ENCODE measurements at regions not wholly inside any gene's neighbourhood (a gene's known extent, or its start where the extent isn't known, plus 50 kb on each side); places are given as distances from the start of the nearest gene placed in this dataset.

DNA sequence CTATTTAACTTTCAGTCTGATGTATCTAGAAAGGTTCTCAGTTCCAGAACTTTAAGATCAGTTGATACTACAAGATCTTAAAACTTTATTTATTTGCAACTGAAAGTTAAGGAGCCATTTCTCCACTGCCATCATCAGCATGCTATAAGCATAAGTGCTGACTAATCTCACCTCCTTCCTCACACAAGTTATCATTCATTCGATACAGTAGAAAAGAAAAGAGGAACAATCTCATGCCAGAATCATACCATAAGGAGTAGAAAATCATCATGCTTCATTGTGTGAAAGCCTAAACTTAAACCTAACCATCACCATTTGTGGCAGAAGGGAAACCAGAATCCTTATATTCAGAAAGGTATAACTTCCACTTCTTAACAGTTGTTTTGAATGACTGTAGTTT is 176.6 kb upstream of the NRXN1 start:
- H2AFZ ChIP-seq (ENCODE audit: low read depth, low read length, severe bottlenecking) = no peak overlapping the region
- H3K9me2 ChIP-seq (replicated peaks; ENCODE audit: insufficient read depth, low read length) = no peaks in the 10 kb centered on the region
- no peaks in the 10 kb centered on the region for H3F3A ChIP-seq (ENCODE audit: insufficient read depth)
- no peaks in the 10 kb centered on the region for H4K20me1 ChIP-seq (ENCODE audit: low read depth, low read length)
- H3K9ac ChIP-seq (ENCODE audit: low read length) = no peak overlapping the region
- no peak overlapping the region for H3K27ac ChIP-seq (ENCODE audit: low read depth, low read length)
- no peak for TF ChIP-seq EZH2phosphoT487 (conservative IDR thresholded peaks at IDR 0.05; ENCODE audit: low read length)
- TF ChIP-seq, protein P1, sequence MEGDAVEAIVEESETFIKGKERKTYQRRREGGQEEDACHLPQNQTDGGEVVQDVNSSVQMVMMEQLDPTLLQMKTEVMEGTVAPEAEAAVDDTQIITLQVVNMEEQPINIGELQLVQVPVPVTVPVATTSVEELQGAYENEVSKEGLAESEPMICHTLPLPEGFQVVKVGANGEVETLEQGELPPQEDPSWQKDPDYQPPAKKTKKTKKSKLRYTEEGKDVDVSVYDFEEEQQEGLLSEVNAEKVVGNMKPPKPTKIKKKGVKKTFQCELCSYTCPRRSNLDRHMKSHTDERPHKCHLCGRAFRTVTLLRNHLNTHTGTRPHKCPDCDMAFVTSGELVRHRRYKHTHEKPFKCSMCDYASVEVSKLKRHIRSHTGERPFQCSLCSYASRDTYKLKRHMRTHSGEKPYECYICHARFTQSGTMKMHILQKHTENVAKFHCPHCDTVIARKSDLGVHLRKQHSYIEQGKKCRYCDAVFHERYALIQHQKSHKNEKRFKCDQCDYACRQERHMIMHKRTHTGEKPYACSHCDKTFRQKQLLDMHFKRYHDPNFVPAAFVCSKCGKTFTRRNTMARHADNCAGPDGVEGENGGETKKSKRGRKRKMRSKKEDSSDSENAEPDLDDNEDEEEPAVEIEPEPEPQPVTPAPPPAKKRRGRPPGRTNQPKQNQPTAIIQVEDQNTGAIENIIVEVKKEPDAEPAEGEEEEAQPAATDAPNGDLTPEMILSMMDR (IDR thresholded peaks at IDR 0.05; ENCODE audit: insufficient read depth, low read length, poor library complexity, severe bottlenecking) = no peak
- H3K9me3 ChIP-seq (ENCODE audit: insufficient read depth, low read length) = no peaks in the 10 kb centered on the region
- H3K4me3 ChIP-seq (ENCODE audit: insufficient read depth, low read length, poor library complexity, severe bottlenecking) = no peak overlapping the region
- H3K36me3 ChIP-seq (ENCODE audit: low read length) = no peaks in the 10 kb centered on the region
- H3K79me2 ChIP-seq (ENCODE audit: insufficient read depth, low read length) = no peaks in the 10 kb centered on the region
- H3K27me3 ChIP-seq (ENCODE audit: low read length) = no peaks in the 10 kb centered on the region
- no peak overlapping the region for H3K4me2 ChIP-seq (ENCODE audit: low read depth, low read length, poor library complexity, severe bottlenecking)

DNA sequence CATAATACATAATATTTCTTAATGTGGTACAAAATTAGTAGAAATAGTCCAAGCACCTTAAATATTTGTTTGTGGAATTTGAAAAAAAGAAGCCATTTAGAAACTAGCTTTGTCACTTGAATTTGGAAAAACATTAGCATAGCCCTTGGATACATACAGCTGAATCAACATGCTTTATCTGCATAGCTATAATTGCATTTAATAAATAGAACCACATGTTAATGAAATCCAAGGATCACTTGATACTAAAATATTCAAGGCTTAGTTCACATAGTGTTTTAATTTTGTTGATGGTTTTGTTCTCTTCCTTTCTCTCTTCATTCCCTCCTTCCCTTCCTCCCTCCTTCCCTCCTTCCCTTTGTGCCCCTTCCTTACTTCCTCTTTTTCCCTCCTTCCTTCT is 169.4 kb upstream of the NRXN1 start:
- TF ChIP-seq EZH2phosphoT487 (conservative IDR thresholded peaks at IDR 0.05; ENCODE audit: low read length) = no peak
- TF ChIP-seq, protein P1 (IDR thresholded peaks at IDR 0.05; ENCODE audit: insufficient read depth, low read length, poor library complexity, severe bottlenecking) = no peak

DNA sequence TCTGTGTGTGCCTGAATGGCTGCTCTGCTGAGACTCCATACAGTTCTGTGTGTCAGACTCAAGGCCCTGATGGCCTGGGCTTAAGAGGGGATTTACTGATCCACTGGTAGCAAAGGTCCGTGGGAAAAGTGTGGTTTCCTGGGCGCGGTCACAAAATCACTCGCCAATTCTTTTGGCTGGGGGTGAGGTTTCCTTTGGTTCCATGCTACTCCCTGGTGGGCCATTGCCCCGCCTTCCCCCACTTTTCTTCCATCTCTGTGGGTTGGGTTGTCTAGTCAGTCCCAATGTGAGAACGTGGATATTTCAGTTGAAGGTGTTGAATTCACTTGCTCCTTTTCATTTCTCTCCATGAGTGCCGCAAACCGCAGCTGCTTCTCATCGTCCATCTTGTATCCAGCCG is 162.7 kb upstream of the NRXN1 start:
- Histone ChIP-seq H4K20me1 (ENCODE audit: low read depth, low read length) (no peaks in the 10 kb centered on the region), H3K36me3 (ENCODE audit: low read length) (no peaks in the 10 kb centered on the region), H3K4me3 (ENCODE audit: insufficient read depth, low read length, poor library complexity, severe bottlenecking) (no peak overlapping the region), H3K79me2 (ENCODE audit: insufficient read depth, low read length) (no peaks in the 10 kb centered on the region), H3K9me3 (ENCODE audit: insufficient read depth, low read length) (no peaks in the 10 kb centered on the region), H3K4me2 (ENCODE audit: low read depth, low read length, poor library complexity, severe bottlenecking) (no peak overlapping the region), H3F3A (ENCODE audit: insufficient read depth) (no peaks in the 10 kb centered on the region), H3K9me2 (replicated peaks; ENCODE audit: insufficient read depth, low read length) (no peaks in the 10 kb centered on the region), H3K27ac (ENCODE audit: low read depth, low read length) (no peak overlapping the region), H2AFZ (ENCODE audit: low read depth, low read length, severe bottlenecking) (no peak overlapping the region), H3K9ac (ENCODE audit: low read length) (no peak overlapping the region), H3K27me3 (ENCODE audit: low read length) (no peaks in the 10 kb centered on the region)
- no peak for TF ChIP-seq EZH2phosphoT487 (conservative IDR thresholded peaks at IDR 0.05; ENCODE audit: low read length)

More for the DNA sequence above, 169.4 kb upstream of the NRXN1 start:
- Histone ChIP-seq H3K27ac (ENCODE audit: low read depth, low read length) (no peak overlapping the region), H2AFZ (ENCODE audit: low read depth, low read length, severe bottlenecking) (no peak overlapping the region), H3K36me3 (ENCODE audit: low read length) (no peaks in the 10 kb centered on the region), H3F3A (ENCODE audit: insufficient read depth) (no peaks in the 10 kb centered on the region), H3K4me2 (ENCODE audit: low read depth, low read length, poor library complexity, severe bottlenecking) (no peak overlapping the region), H3K79me2 (ENCODE audit: insufficient read depth, low read length) (no peaks in the 10 kb centered on the region), H3K4me3 (ENCODE audit: insufficient read depth, low read length, poor library complexity, severe bottlenecking) (no peak overlapping the region), H3K9me2 (replicated peaks; ENCODE audit: insufficient read depth, low read length) (no peaks in the 10 kb centered on the region), H3K9me3 (ENCODE audit: insufficient read depth, low read length) (no peaks in the 10 kb centered on the region), H3K9ac (ENCODE audit: low read length) (no peak overlapping the region), H4K20me1 (ENCODE audit: low read depth, low read length) (no peaks in the 10 kb centered on the region), H3K27me3 (ENCODE audit: low read length) (no peaks in the 10 kb centered on the region)

DNA sequence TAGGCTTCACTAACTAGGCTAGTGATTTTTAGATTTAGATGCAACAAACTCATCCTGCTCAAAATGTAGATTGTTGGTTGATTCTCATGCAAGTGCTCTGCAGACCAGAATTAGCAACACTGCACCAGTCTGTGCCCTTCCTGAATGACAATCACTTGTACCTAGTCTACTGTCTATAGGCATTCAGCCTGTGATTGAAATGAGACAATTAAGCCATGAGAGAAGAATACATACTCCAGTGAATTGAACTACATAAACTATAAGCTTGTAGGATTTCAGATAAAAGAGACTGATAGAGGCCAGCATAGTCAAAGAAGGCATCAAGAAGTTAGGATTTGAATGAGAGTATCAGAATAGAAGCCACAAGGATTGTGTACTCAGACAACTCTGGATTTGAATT is 138.3 kb upstream of the NRXN1 start:
- no peaks in the 10 kb centered on the region for H3F3A ChIP-seq (ENCODE audit: insufficient read depth)
- H3K27ac ChIP-seq (ENCODE audit: low read depth, low read length) = no peak overlapping the region
- no peaks in the 10 kb centered on the region for H3K9me2 ChIP-seq (replicated peaks; ENCODE audit: insufficient read depth, low read length)
- H3K9me3 ChIP-seq (ENCODE audit: insufficient read depth, low read length) = no peaks in the 10 kb centered on the region
- H3K36me3 ChIP-seq (ENCODE audit: low read length) = no peaks in the 10 kb centered on the region; the same call in 1 of the 2 replicates
- TF ChIP-seq, protein P1 (IDR thresholded peaks at IDR 0.05; ENCODE audit: insufficient read depth, low read length, poor library complexity, severe bottlenecking) = no peak
- TF ChIP-seq EZH2phosphoT487 (conservative IDR thresholded peaks at IDR 0.05; ENCODE audit: low read length) = no peak
- no peak overlapping the region for H3K4me2 ChIP-seq (ENCODE audit: low read depth, low read length, poor library complexity, severe bottlenecking)
- H3K9ac ChIP-seq (ENCODE audit: low read length) = no peak overlapping the region
- H3K4me3 ChIP-seq (ENCODE audit: insufficient read depth, low read length, poor library complexity, severe bottlenecking) = no peak overlapping the region
- no peaks in the 10 kb centered on the region for H4K20me1 ChIP-seq (ENCODE audit: low read depth, low read length)
- H2AFZ ChIP-seq (ENCODE audit: low read depth, low read length, severe bottlenecking) = no peak overlapping the region
- no peaks in the 10 kb centered on the region for H3K27me3 ChIP-seq (ENCODE audit: low read length)
- H3K79me2 ChIP-seq (ENCODE audit: insufficient read depth, low read length) = no peaks in the 10 kb centered on the region

Data from SU-DHL-6 (cell line).